Ascending aorta (tissue), 2 donors: ENCODE measurements at regions not wholly inside any gene's neighbourhood (a gene's known extent, or its start where the extent isn't known, plus 50 kb on each side); places are given as distances from the start of the nearest gene placed in this dataset.
"Not testable (repeated sequence)": the region's sequence is repeated elsewhere in the genome, so short reads cannot be mapped to it uniquely, and the experiment has no call there.

Source experiments
- DNase-seq, 2 donors: peaks; one replicate each; pipeline ENCODE4 v3.0.0-alpha.2; 2019; ENCODE audit warnings: low spot score in 2 of 2
- H3K27ac ChIP-seq, 2 donors: fragments of 200-600 bp; sonication (generic); one replicate each; pipeline ENCODE4 v1.5.1; 2016 to 2017; ENCODE audit warnings: mild to moderate bottlenecking in 1 of 2
- H3K27me3 ChIP-seq: fragments of 200-600 bp; sonication (generic); one replicate; pipeline ENCODE4 v1.5.1; 2017
- H3K36me3 ChIP-seq, 2 donors: fragments of 200-600 bp; sonication (generic); one replicate each; pipeline ENCODE4 v1.5.1; 2016
- H3K4me1 ChIP-seq, 2 donors: fragments of 200-600 bp; sonication (generic); one replicate each; pipeline ENCODE4 v1.5.1; 2016 to 2017; ENCODE audit warnings: mild to moderate bottlenecking in 1 of 2
- H3K4me3 ChIP-seq, 2 donors: fragments of 200-600 bp; sonication (generic); one replicate each; pipeline ENCODE4 v1.5.1; 2016 to 2017; ENCODE audit warnings: mild to moderate bottlenecking in 1 of 2
- H3K9me3 ChIP-seq, 2 donors: fragments of 200-600 bp; sonication (generic); one replicate each; pipeline ENCODE4 v1.5.1; 2016
- intact Hi-C: fragments of 100-400 bp; cut with DNase I; formaldehyde crosslinking; loops from one replicate; pipeline ENCODE4 v1.15.1; 2023
- TF ChIP-seq, protein P1 (sequence below), 3 experiments: fragments of 200-600 bp in 2 of 3; fragments of 450-650 bp in 1 of 3; sonication (generic) in 2 of 3; IDR thresholded peaks; one replicate each; pipeline ENCODE4 v1.5.1; 2016 to 2019; ENCODE audit warnings: antibody characterized with exemption in 3 of 3, mild to moderate bottlenecking in 1 of 3, moderate library complexity in 1 of 3

GRCh38 chr22:48061726-48062125, 1299.3 kb downstream of the TBC1D22A start:
- H3K27me3 ChIP-seq = no peaks in the 10 kb centered on the region
- H3K27ac ChIP-seq = no peak overlapping the region
- H3K4me1 ChIP-seq = no peaks in the 10 kb centered on the region
- H3K36me3 ChIP-seq = no peaks in the 10 kb centered on the region
- no peak overlapping the region for H3K4me3 ChIP-seq
- no peak for DNase-seq
- intact Hi-C loops = no loop called here
- H3K9me3 ChIP-seq = no peaks in the 10 kb centered on the region
- TF ChIP-seq, protein P1, sequence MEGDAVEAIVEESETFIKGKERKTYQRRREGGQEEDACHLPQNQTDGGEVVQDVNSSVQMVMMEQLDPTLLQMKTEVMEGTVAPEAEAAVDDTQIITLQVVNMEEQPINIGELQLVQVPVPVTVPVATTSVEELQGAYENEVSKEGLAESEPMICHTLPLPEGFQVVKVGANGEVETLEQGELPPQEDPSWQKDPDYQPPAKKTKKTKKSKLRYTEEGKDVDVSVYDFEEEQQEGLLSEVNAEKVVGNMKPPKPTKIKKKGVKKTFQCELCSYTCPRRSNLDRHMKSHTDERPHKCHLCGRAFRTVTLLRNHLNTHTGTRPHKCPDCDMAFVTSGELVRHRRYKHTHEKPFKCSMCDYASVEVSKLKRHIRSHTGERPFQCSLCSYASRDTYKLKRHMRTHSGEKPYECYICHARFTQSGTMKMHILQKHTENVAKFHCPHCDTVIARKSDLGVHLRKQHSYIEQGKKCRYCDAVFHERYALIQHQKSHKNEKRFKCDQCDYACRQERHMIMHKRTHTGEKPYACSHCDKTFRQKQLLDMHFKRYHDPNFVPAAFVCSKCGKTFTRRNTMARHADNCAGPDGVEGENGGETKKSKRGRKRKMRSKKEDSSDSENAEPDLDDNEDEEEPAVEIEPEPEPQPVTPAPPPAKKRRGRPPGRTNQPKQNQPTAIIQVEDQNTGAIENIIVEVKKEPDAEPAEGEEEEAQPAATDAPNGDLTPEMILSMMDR (IDR thresholded peaks at IDR 0.05) = no peak

DNA sequence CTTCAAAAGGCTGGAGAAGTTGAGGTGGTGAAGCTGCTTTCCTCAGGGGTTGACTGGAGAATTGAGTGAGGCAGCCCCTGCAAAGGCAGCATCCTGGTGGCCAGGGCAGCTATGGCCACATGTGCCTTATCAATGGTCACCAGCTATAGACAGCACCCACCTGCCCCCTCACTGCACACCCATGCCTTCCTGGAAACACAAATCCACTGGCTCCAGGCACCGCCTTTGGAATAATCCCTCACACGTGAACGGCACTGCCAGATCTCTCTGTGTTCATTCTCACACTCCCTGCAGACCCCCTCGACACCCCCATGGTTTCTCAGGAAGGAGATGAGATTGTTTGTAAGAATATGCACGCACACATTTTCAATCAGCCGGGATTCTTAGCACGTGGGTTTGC, 1297.8 kb downstream of the TBC1D22A start:
- TF ChIP-seq, protein P1 (IDR thresholded peaks at IDR 0.05) = no peak
- no peak for DNase-seq
- Histone ChIP-seq H3K9me3 (no peaks in the 10 kb centered on the region), H3K4me3 (no peak overlapping the region), H3K36me3 (no peaks in the 10 kb centered on the region), H3K4me1 (no peaks in the 10 kb centered on the region), H3K27me3 (no peaks in the 10 kb centered on the region), H3K27ac (no peak overlapping the region)
- intact Hi-C loops = no loop called here

- H3K36me3 ChIP-seq, H3K9me3 ChIP-seq, H3K27me3 ChIP-seq, H3K27ac ChIP-seq, DNase-seq, H3K4me1 ChIP-seq, H3K4me3 ChIP-seq, intact Hi-C loops: not testable (repeated sequence)
These were observed 1297.1 kb downstream of the TBC1D22A start for GRCh38 chr22:48059521-48059920.

- Histone ChIP-seq H3K27ac (no peak overlapping the region), H3K36me3 (no peaks in the 10 kb centered on the region), H3K9me3 (no peaks in the 10 kb centered on the region), H3K27me3 (no peaks in the 10 kb centered on the region), H3K4me1 (no peaks in the 10 kb centered on the region), H3K4me3 (no peak overlapping the region)
- TF ChIP-seq, protein P1 (IDR thresholded peaks at IDR 0.05) = no peak
- DNase-seq = no peak
- intact Hi-C loops = no loop called here
These were observed 1294.8 kb downstream of the TBC1D22A start for GRCh38 chr22:48057116-48057835.

DNA sequence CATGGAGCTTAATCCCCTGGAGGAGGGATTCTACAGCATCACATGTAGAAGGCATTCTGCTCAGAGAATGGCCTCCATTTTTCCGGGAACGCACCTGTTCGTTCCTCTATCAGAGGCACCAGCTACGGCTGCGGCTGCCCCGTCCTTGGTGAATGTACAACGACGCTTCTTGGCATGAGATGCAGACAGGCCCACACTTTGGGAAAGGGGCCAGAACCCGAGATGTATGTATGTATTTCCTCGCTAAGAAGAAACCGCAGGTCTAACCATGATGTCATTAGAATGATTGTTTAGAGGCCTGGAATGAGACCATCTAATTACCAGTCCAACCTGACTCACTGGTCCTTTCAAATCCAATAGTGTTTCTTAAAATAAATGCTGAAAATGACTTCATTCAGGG, 1293.4 kb downstream of the TBC1D22A start:
- Histone ChIP-seq H3K9me3 (no peaks in the 10 kb centered on the region), H3K4me1 (no peaks in the 10 kb centered on the region), H3K27ac (no peak overlapping the region), H3K4me3 (no peak overlapping the region), H3K27me3 (no peaks in the 10 kb centered on the region), H3K36me3 (no peaks in the 10 kb centered on the region)
- intact Hi-C loops = no loop called here
- TF ChIP-seq, protein P1 (IDR thresholded peaks at IDR 0.05) = no peak
- no peak for DNase-seq

DNA sequence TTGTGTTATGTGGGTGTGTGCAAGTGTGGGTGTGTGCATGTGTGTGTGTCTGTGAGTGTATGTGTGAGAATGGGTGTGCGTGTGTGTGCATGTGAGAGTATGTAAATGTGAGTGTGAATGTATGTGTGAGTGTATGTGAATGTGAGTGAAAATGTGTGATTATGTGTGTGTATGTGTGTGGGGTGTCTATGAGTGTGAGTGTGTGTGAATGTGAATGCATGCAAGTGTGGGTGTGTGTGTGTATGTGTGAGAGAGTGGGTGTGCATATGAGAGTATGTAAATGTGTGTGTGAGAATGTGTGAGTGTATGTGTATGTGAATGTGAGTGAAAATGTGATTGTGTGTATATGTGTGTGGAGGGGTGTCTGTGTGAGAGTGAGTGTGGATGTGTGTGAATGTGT, 1292.7 kb downstream of the TBC1D22A start:
- DNase-seq = no peak
- Histone ChIP-seq H3K4me1 (no peaks in the 10 kb centered on the region), H3K9me3 (no peaks in the 10 kb centered on the region), H3K27me3 (no peaks in the 10 kb centered on the region), H3K4me3 (no peak overlapping the region), H3K36me3 (no peaks in the 10 kb centered on the region), H3K27ac (no peak overlapping the region)
- TF ChIP-seq, protein P1 (IDR thresholded peaks at IDR 0.05) = no peak
- intact Hi-C loops = no loop called here
